HL-60 (cell line): ENCODE measurements at regions not wholly inside any gene's neighbourhood (a gene's known extent, or its start where the extent isn't known, plus 50 kb on each side); places are given as distances from the start of the nearest gene placed in this dataset.

Source experiments
- DNase-seq, 2 experiments: peaks; one replicate each; pipeline ENCODE4 v3.0.0-alpha.2; 2010 to 2020; ENCODE audit warnings: low read depth in 1 of 2, low spot score in 1 of 2
- H3K27ac ChIP-seq: fragments of 250-450 bp; sonication (Bioruptor Pico); replicated peaks from 2 replicates; pipeline ENCODE4 v1.5.1; 2020; ENCODE audit warnings: mild to moderate bottlenecking, moderate library complexity
- H3K27me3 ChIP-seq: fragments of 250-450 bp; sonication (Bioruptor Pico); 2 replicates; pipeline ENCODE4 v1.5.1; 2021; ENCODE audit warnings: mild to moderate bottlenecking, moderate library complexity; ENCODE audit not compliant: insufficient read depth, poor library complexity, severe bottlenecking
- H3K4me3 ChIP-seq: replicated peaks from 2 replicates; pipeline ENCODE4 v1.5.1; 2011; ENCODE audit warnings: mild to moderate bottlenecking, control low read depth, low read length; ENCODE audit not compliant: insufficient read depth
- CTCF ChIP-seq: IDR thresholded peaks from one replicate; pipeline ENCODE4 v1.5.1; 2011; ENCODE audit warnings: low read length, control low read depth, inconsistent platforms; ENCODE audit not compliant: insufficient read depth
- GABPA ChIP-seq: IDR thresholded peaks from 2 replicates; pipeline ENCODE4 v1.6.1; 2012; ENCODE audit warnings: low read depth
- POLR2AphosphoS5 ChIP-seq: IDR thresholded peaks from 2 replicates; pipeline ENCODE4 v1.6.1; 2012; ENCODE audit warnings: low read depth
- REST ChIP-seq: IDR thresholded peaks from 2 replicates; pipeline ENCODE4 v1.6.1; 2012; ENCODE audit warnings: low read depth; ENCODE audit not compliant: insufficient replicate concordance
- SPI1 ChIP-seq: IDR thresholded peaks from 2 replicates; pipeline ENCODE4 v1.6.1; 2012; ENCODE audit warnings: low read depth, mild to moderate bottlenecking, borderline replicate concordance

- DNase-seq = peak in 1 of 2 experiments; percentile 26
- no peak overlapping the region for H3K4me3 ChIP-seq
- no peaks in the 10 kb centered on the region for H3K27me3 ChIP-seq
- H3K27ac ChIP-seq = no peak overlapping the region
- TF ChIP-seq SPI1 (no peak), GABPA (no peak), CTCF (no peak), REST (no peak)
These were observed 308.2 kb upstream of the PRR16 start for GRCh38 chr5:120155873-120156272.

- H3K27ac ChIP-seq = no peak overlapping the region
- H3K27me3 ChIP-seq = no peaks in the 10 kb centered on the region
- no peak for DNase-seq
- TF ChIP-seq CTCF = no peak
- no peak for TF ChIP-seq POLR2AphosphoS5
- H3K4me3 ChIP-seq = no peak overlapping the region
These were observed 305.9 kb upstream of the PRR16 start for GRCh38 chr5:120158211-120158610.

GRCh38 chr5:120159155-120159554, 304.9 kb upstream of the PRR16 start:
- TF ChIP-seq POLR2AphosphoS5 (no peak), REST (no peak), CTCF (no peak), SPI1 (no peak), GABPA (no peak)
- no peaks in the 10 kb centered on the region for H3K27me3 ChIP-seq
- DNase-seq = no peak
- no peak overlapping the region for H3K27ac ChIP-seq
- no peak overlapping the region for H3K4me3 ChIP-seq

- H3K27ac ChIP-seq = no peak overlapping the region
- TF ChIP-seq REST = no peak
- no peak for TF ChIP-seq POLR2AphosphoS5
- TF ChIP-seq CTCF = no peak
- TF ChIP-seq SPI1 = no peak
- TF ChIP-seq GABPA = no peak
- H3K27me3 ChIP-seq = no peaks in the 10 kb centered on the region
- H3K4me3 ChIP-seq = no peak overlapping the region
- no peak for DNase-seq
These were observed 303.8 kb upstream of the PRR16 start for GRCh38 chr5:120160124-120160895.
